OCI-LY7 (cell line): ENCODE measurements at regions not wholly inside any gene's neighbourhood (a gene's known extent, or its start where the extent isn't known, plus 50 kb on each side); places are given as distances from the start of the nearest gene placed in this dataset.

Source experiments
- BruUV-seq: library from RNA; stranded (reverse); fragments of 400-500 nt; replicated peaks from 2 replicates; lab custom pipeline; 2021; lab: Mats Ljungman, UMichigan
- CTCF ChIA-PET: fragments of 300-600 bp; sonication (Branson Sonifier 250); formaldehyde crosslinking; loops from one replicate; lab custom pipeline; 2022; ENCODE audit warnings: antibody characterized with exemption; ENCODE audit not compliant: unreplicated experiment; lab: Charles Lee
- POLR2A ChIA-PET: fragments of 300-600 bp; sonication (Branson Sonifier 250); formaldehyde crosslinking; loops from one replicate; lab custom pipeline; 2022; ENCODE audit warnings: antibody characterized with exemption; lab: Charles Lee
- DNase-seq: peaks from one replicate; pipeline ENCODE4 v3.0.0-alpha.2; 2015; ENCODE audit warnings: low spot score
- H2AFZ ChIP-seq: fragments of 200-600 bp; sonication (generic), shearing (Covaris generic); 2 replicates; pipeline ENCODE4 v1.6.1; 2014; ENCODE audit warnings: mild to moderate bottlenecking, antibody characterized with exemption, low read length, moderate library complexity
- H3K27ac ChIP-seq: fragments of 200-600 bp; sonication (generic); 2 replicates; pipeline ENCODE4 v1.5.1; 2014; ENCODE audit warnings: mixed run types, low read depth, mild to moderate bottlenecking, moderate library complexity, low read length, inconsistent platforms; ENCODE audit not compliant: poor library complexity, severe bottlenecking
- H3K36me3 ChIP-seq: fragments of 200-600 bp; sonication (generic); 2 replicates; pipeline ENCODE4 v1.6.1; 2014; ENCODE audit warnings: mild to moderate bottlenecking, antibody characterized with exemption, low read length, moderate library complexity, mixed read lengths; ENCODE audit not compliant: insufficient read depth
- H3K4me1 ChIP-seq: fragments of 200-600 bp; sonication (generic); 2 replicates; pipeline ENCODE4 v1.5.1; 2014; ENCODE audit warnings: mild to moderate bottlenecking, low read length; ENCODE audit not compliant: insufficient read depth, poor library complexity, severe bottlenecking
- H3K4me2 ChIP-seq: fragments of 200-600 bp; sonication (generic); 2 replicates; pipeline ENCODE4 v1.6.1; 2014; ENCODE audit warnings: mild to moderate bottlenecking, low read length
- H3K4me3 ChIP-seq: fragments of 200-600 bp; sonication (generic); 2 replicates; pipeline ENCODE4 v1.5.1; 2014; ENCODE audit warnings: mild to moderate bottlenecking, low read depth, low read length; ENCODE audit not compliant: poor library complexity, severe bottlenecking
- H3K79me2 ChIP-seq: fragments of 200-600 bp; sonication (generic); 2 replicates; pipeline ENCODE4 v1.6.1; 2016; ENCODE audit warnings: low read depth, mild to moderate bottlenecking, low read length, moderate library complexity, mixed read lengths; ENCODE audit not compliant: insufficient read depth
- H3K9me2 ChIP-seq: fragments of 200-600 bp; sonication (generic); 2 replicates; pipeline ENCODE4 v1.6.1; 2016; ENCODE audit warnings: mild to moderate bottlenecking, low read length, mixed read lengths; ENCODE audit not compliant: insufficient read depth
- H3K9me3 ChIP-seq: fragments of 200-600 bp; sonication (generic); 2 replicates; pipeline ENCODE4 v1.6.1; 2014; ENCODE audit warnings: mild to moderate bottlenecking, mixed run types, low read length, mixed read lengths
- H4K20me1 ChIP-seq: fragments of 200-600 bp; sonication (generic); 2 replicates; pipeline ENCODE4 v1.6.1; 2014; ENCODE audit warnings: mild to moderate bottlenecking, antibody characterized with exemption, low read length, moderate library complexity, mixed read lengths; ENCODE audit not compliant: insufficient read depth
- CTCF ChIP-seq: fragments of 200-600 bp; sonication (generic); conservative IDR thresholded peaks from 2 replicates; pipeline ENCODE4 v1.5.1; 2014; ENCODE audit warnings: mild to moderate bottlenecking, antibody characterized with exemption, low read length, moderate library complexity, mixed read lengths
- EZH2phosphoT487 ChIP-seq: fragments of 200-600 bp; sonication (generic); IDR thresholded peaks from 2 replicates; pipeline ENCODE4 v1.6.1; 2018; ENCODE audit warnings: low read depth, borderline replicate concordance, mild to moderate bottlenecking, mixed run types, antibody characterized with exemption, low read length, moderate library complexity, mixed read lengths
- intact Hi-C: fragments of 100-400 bp; cut with micrococcal nuclease; formaldehyde crosslinking; loops from one replicate; pipeline ENCODE4 v1.10.0; 2022; ENCODE audit not compliant: unreplicated experiment

- BruUV-seq = no TSS peak
Observed at GRCh38 chr12:58224536-58225105, 283.3 kb downstream of the ATP23 start.

GRCh38 chr12:58225203-58225877 lies 284.0 kb downstream of the ATP23 start:
- BruUV-seq = no TSS peak
- intact Hi-C loops = no loop called here
- no peaks in the 10 kb centered on the region for H4K20me1 ChIP-seq
- no peaks in the 10 kb centered on the region for H3K36me3 ChIP-seq
- no peaks in the 10 kb centered on the region for H3K9me3 ChIP-seq
- TF ChIP-seq CTCF = no peak
- DNase-seq = no peak
- H3K4me2 ChIP-seq = no peak overlapping the region
- ChIA-PET CTCF (no interaction called here), POLR2A (no interaction called here)
- H3K4me1 ChIP-seq = no peaks in the 10 kb centered on the region
- H2AFZ ChIP-seq = no peak overlapping the region
- peaks cover 4% of the 10 kb centered on the region; the same call in 1 of the 2 replicates for H3K9me2 ChIP-seq
- H3K4me3 ChIP-seq = no peak overlapping the region
- H3K79me2 ChIP-seq = no peaks in the 10 kb centered on the region
- H3K27ac ChIP-seq = no peak overlapping the region

More at GRCh38 chr12:58224536-58225105, 283.3 kb downstream of the ATP23 start:
- no peak for TF ChIP-seq CTCF
- no peak for TF ChIP-seq EZH2phosphoT487
- no peaks in the 10 kb centered on the region for H3K4me1 ChIP-seq
- H3K4me3 ChIP-seq = no peak overlapping the region
- H3K4me2 ChIP-seq = no peak overlapping the region
- no peaks in the 10 kb centered on the region for H3K36me3 ChIP-seq
- no peaks in the 10 kb centered on the region for H4K20me1 ChIP-seq
- no peak overlapping the region for H2AFZ ChIP-seq
- DNase-seq = no peak
- ChIA-PET CTCF (no interaction called here), POLR2A (interaction anchor here (0.6 kb wide), 1 partner anchor 30 kb away, joined by 3 read pairs; no protein-coding TSS in a partner anchor)
- H3K9me2 ChIP-seq = peaks cover 4% of the 10 kb centered on the region; the same call in 1 of the 2 replicates
- H3K9me3 ChIP-seq = no peaks in the 10 kb centered on the region
- H3K79me2 ChIP-seq = no peaks in the 10 kb centered on the region
- intact Hi-C loops = no loop called here
- H3K27ac ChIP-seq = no peak overlapping the region

GRCh38 chr12:58233886-58234285 lies 292.5 kb downstream of the ATP23 start:
- Histone ChIP-seq H4K20me1 (no peaks in the 10 kb centered on the region), H2AFZ (no peak overlapping the region), H3K9me2 (no peaks in the 10 kb centered on the region), H3K4me2 (no peak overlapping the region), H3K4me1 (no peaks in the 10 kb centered on the region), H3K27ac (no peak overlapping the region), H3K4me3 (no peak overlapping the region), H3K79me2 (no peaks in the 10 kb centered on the region), H3K36me3 (no peaks in the 10 kb centered on the region), H3K9me3 (no peaks in the 10 kb centered on the region)
- ChIA-PET CTCF (no interaction called here), POLR2A (no interaction called here)
- DNase-seq = no peak
- BruUV-seq = no TSS peak
- intact Hi-C loops = no loop called here
- TF ChIP-seq CTCF (no peak), EZH2phosphoT487 (no peak)
